ENCODE measurements at regions not wholly inside any gene's neighbourhood (a gene's known extent, or its start where the extent isn't known, plus 50 kb on each side); places are given as distances from the start of the nearest gene placed in this dataset.

- DNase-seq (ENCODE audit: low spot score) = no peak
These were observed 296.2 kb upstream of the ANO3 start for GRCh38 chr11:26035696-26036095.

- DNase-seq (ENCODE audit: low spot score) = no peak
These were observed 294.2 kb upstream of the ANO3 start for GRCh38 chr11:26037716-26038115.

- no peak for DNase-seq (ENCODE audit: low spot score)
These were observed 291.6 kb upstream of the ANO3 start for GRCh38 chr11:26040339-26040738.

GRCh38 chr11:26042113-26042512 lies 289.8 kb upstream of the ANO3 start:
- no peak for DNase-seq (ENCODE audit: low spot score)

GRCh38 chr11:26043665-26044064 lies 288.3 kb upstream of the ANO3 start:
- DNase-seq (ENCODE audit: low spot score) = no peak

- no peak for DNase-seq (ENCODE audit: low spot score)
These were observed 287.5 kb upstream of the ANO3 start for GRCh38 chr11:26044389-26044788.

- DNase-seq (ENCODE audit: low spot score) = no peak
These were observed 286.8 kb upstream of the ANO3 start for GRCh38 chr11:26045082-26045481.

GRCh38 chr11:26048271-26048670 lies 283.7 kb upstream of the ANO3 start:
- no peak for DNase-seq (ENCODE audit: low spot score)

GRCh38 chr11:26053966-26054365 lies 278.0 kb upstream of the ANO3 start:
- no peak for DNase-seq (ENCODE audit: low spot score)

GRCh38 chr11:26062660-26063059 lies 269.3 kb upstream of the ANO3 start:
- DNase-seq (ENCODE audit: low spot score) = no peak

- DNase-seq (ENCODE audit: low spot score) = no peak
These were observed 268.0 kb upstream of the ANO3 start for GRCh38 chr11:26063915-26064314.

- DNase-seq (ENCODE audit: low spot score) = no peak
These were observed 266.0 kb upstream of the ANO3 start for GRCh38 chr11:26065944-26066343.

- DNase-seq (ENCODE audit: low spot score) = no peak
These were observed 261.1 kb upstream of the ANO3 start for GRCh38 chr11:26070714-26071380.

- DNase-seq (ENCODE audit: low spot score) = no peak
These were observed 259.2 kb upstream of the ANO3 start for GRCh38 chr11:26072614-26073153.

GRCh38 chr11:26073646-26074045 lies 258.3 kb upstream of the ANO3 start:
- no peak for DNase-seq (ENCODE audit: low spot score)

- DNase-seq (ENCODE audit: low spot score) = no peak
These were observed 255.5 kb upstream of the ANO3 start for GRCh38 chr11:26076233-26076990.

GRCh38 chr11:26078231-26078821 lies 253.6 kb upstream of the ANO3 start:
- DNase-seq (ENCODE audit: low spot score) = no peak

GRCh38 chr11:26084313-26084712 lies 247.6 kb upstream of the ANO3 start:
- no peak for DNase-seq (ENCODE audit: low spot score)

GRCh38 chr11:26086028-26086427 lies 245.9 kb upstream of the ANO3 start:
- DNase-seq (ENCODE audit: low spot score) = no peak

- DNase-seq (ENCODE audit: low spot score) = no peak
These were observed 244.6 kb upstream of the ANO3 start for GRCh38 chr11:26087120-26087935.

- DNase-seq (ENCODE audit: low spot score) = no peak
These were observed 243.5 kb upstream of the ANO3 start for GRCh38 chr11:26088391-26088790.

GRCh38 chr11:26090651-26091050 lies 241.3 kb upstream of the ANO3 start:
- no peak for DNase-seq (ENCODE audit: low spot score)
